SK-N-SH treated with all-trans-retinoic acid at 6 μM for 48 hours (cell line): ENCODE measurements at regions not wholly inside any gene's neighbourhood (a gene's known extent, or its start where the extent isn't known, plus 50 kb on each side); places are given as distances from the start of the nearest gene placed in this dataset.

Experiments
- ATAC-seq: fragments of 200-7000 bp; cut with Tn5 transposase; 3 replicates; pipeline ENCODE4 v1.9.1; 2020; ENCODE audit warnings: mild to moderate bottlenecking, moderate library complexity
- ARNTL ChIP-seq: fragments of 450-650 bp; formaldehyde crosslinking; IDR thresholded peaks from 2 replicates; pipeline ENCODE4 v1.5.0; 2020; ENCODE audit warnings: low read depth, mild to moderate bottlenecking, moderate library complexity, borderline replicate concordance
- BACH2 ChIP-seq: fragments of 250-450 bp; sonication (Bioruptor Pico); IDR thresholded peaks from 2 replicates; pipeline ENCODE4 v1.9.0; 2021; ENCODE audit warnings: mild to moderate bottlenecking, borderline replicate concordance
- ESRRG ChIP-seq: fragments of 250-450 bp; sonication (Bioruptor Pico); IDR thresholded peaks from 2 replicates; pipeline ENCODE4 v1.6.1; 2021; ENCODE audit warnings: mild to moderate bottlenecking
- GLIS3 ChIP-seq: fragments of 250-450 bp; sonication (Bioruptor Pico); IDR thresholded peaks from 2 replicates; pipeline ENCODE4 v1.5.0; 2020; ENCODE audit warnings: mild to moderate bottlenecking, moderate library complexity
- ISL1 ChIP-seq: fragments of 250-450 bp; sonication (Bioruptor Pico); IDR thresholded peaks from 2 replicates; pipeline ENCODE4 v2.1.2; 2022; ENCODE audit warnings: mild to moderate bottlenecking, moderate library complexity
- OSR1 ChIP-seq: fragments of 250-450 bp; sonication (Bioruptor Pico); IDR thresholded peaks from 2 replicates; pipeline ENCODE4 v1.8.0; 2022; ENCODE audit warnings: moderate library complexity, mild to moderate bottlenecking, inconsistent platforms
- PATZ1 ChIP-seq: fragments of 250-450 bp; sonication (Bioruptor Pico); IDR thresholded peaks from 2 replicates; pipeline ENCODE4 v1.8.0; 2020; ENCODE audit warnings: mild to moderate bottlenecking, moderate library complexity, borderline replicate concordance
- POU6F1 ChIP-seq: fragments of 250-450 bp; sonication (Bioruptor Pico); IDR thresholded peaks from 2 replicates; pipeline ENCODE4 v1.8.0; 2021; ENCODE audit warnings: low read depth, mild to moderate bottlenecking, moderate library complexity, borderline replicate concordance
- PPARA ChIP-seq: fragments of 250-450 bp; sonication (Bioruptor Pico); IDR thresholded peaks from 2 replicates; pipeline ENCODE4 v1.5.0; 2020; ENCODE audit warnings: mild to moderate bottlenecking, borderline replicate concordance
- RARB ChIP-seq: fragments of 250-450 bp; sonication (Bioruptor Pico); IDR thresholded peaks from 2 replicates; pipeline ENCODE4 v1.8.0; 2021; ENCODE audit warnings: mild to moderate bottlenecking, moderate library complexity
- SNAI2 ChIP-seq: fragments of 250-450 bp; sonication (Bioruptor Pico); IDR thresholded peaks from 2 replicates; pipeline ENCODE4 v1.5.0; 2020; ENCODE audit warnings: mild to moderate bottlenecking, moderate library complexity
- TCF4 ChIP-seq: fragments of 250-450 bp; sonication (Bioruptor Pico); IDR thresholded peaks from 2 replicates; pipeline ENCODE4 v1.8.0; 2021; ENCODE audit warnings: mild to moderate bottlenecking, moderate library complexity, borderline replicate concordance
- TOX ChIP-seq: fragments of 250-450 bp; sonication (Bioruptor Pico); IDR thresholded peaks from 2 replicates; pipeline ENCODE4 v1.8.0; 2021; ENCODE audit warnings: mild to moderate bottlenecking, moderate library complexity, borderline replicate concordance
- ZC3H10 ChIP-seq: fragments of 250-450 bp; sonication (Bioruptor Pico); IDR thresholded peaks from 2 replicates; pipeline ENCODE4 v1.5.1; 2021; ENCODE audit warnings: mild to moderate bottlenecking, moderate library complexity
- ZFP3 ChIP-seq: fragments of 250-450 bp; sonication (Bioruptor Pico); IDR thresholded peaks from 2 replicates; pipeline ENCODE4 v1.5.0; 2020; ENCODE audit warnings: mild to moderate bottlenecking, moderate library complexity
- ZFP30 ChIP-seq: fragments of 450-650 bp; formaldehyde crosslinking; IDR thresholded peaks from 2 replicates; pipeline ENCODE4 v1.5.0; 2022; ENCODE audit warnings: mild to moderate bottlenecking, moderate library complexity
- ZNF565 ChIP-seq: fragments of 450-650 bp; formaldehyde crosslinking; conservative IDR thresholded peaks from 2 replicates; pipeline ENCODE4 v1.5.0; 2020; ENCODE audit warnings: low read depth, mild to moderate bottlenecking, moderate library complexity
- ZNF70 ChIP-seq: fragments of 450-650 bp; formaldehyde crosslinking; IDR thresholded peaks from 2 replicates; pipeline ENCODE4 v1.5.0; 2020; ENCODE audit warnings: mild to moderate bottlenecking, moderate library complexity
- ZNF8 ChIP-seq: fragments of 450-650 bp; formaldehyde crosslinking; IDR thresholded peaks from 2 replicates; pipeline ENCODE4 v1.5.0; 2020; ENCODE audit warnings: mild to moderate bottlenecking, moderate library complexity
- TF ChIP-seq, protein P1 (sequence below): fragments of 250-450 bp; sonication (Bioruptor Pico); IDR thresholded peaks from 2 replicates; pipeline ENCODE4 v1.5.1; 2020; ENCODE audit warnings: low read depth, mild to moderate bottlenecking, moderate library complexity
- TF ChIP-seq, protein P2 (sequence below): fragments of 250-450 bp; sonication (Bioruptor Pico); IDR thresholded peaks from 2 replicates; pipeline ENCODE4 v1.5.1; 2021; ENCODE audit warnings: mild to moderate bottlenecking, moderate library complexity
- TF ChIP-seq, protein P3 (sequence below): fragments of 250-450 bp; sonication (Bioruptor Pico); IDR thresholded peaks from 2 replicates; pipeline ENCODE4 v1.5.0; 2020; ENCODE audit warnings: mild to moderate bottlenecking, moderate library complexity

DNA sequence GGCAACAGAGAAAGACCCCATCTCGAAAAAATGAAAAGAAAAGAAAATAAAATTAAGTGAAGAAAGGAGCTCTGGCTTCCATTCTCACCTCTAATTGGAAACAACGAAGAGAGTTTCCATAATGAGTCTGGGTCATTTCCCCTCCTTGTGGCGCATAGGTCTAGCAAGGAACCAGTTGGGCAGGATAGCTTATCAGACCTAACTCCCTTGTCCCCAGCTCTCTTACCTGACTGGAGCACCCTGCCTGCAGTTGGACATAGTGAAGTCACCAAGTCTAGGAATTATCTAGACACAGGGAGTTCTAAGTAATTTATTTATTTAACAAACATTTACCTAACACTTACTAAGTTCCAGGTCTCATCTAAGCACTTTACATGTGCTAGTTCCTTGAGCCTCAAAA is 63.0 kb upstream of the RAB4A start:
- no peak for ATAC-seq
- TF ChIP-seq ZNF70 (CRISPR knock-in tag) (no peak), ESRRG (CRISPR knock-in tag) (no peak), BACH2 (no peak), RARB (CRISPR knock-in tag) (no peak), PPARA (CRISPR knock-in tag) (no peak), TCF4 (CRISPR knock-in tag) (no peak), ZFP30 (CRISPR knock-in tag) (no peak), ZC3H10 (CRISPR knock-in tag) (no peak), ARNTL (CRISPR knock-in tag) (no peak), SNAI2 (CRISPR knock-in tag) (no peak), PATZ1 (CRISPR knock-in tag) (no peak), ZNF565 (CRISPR knock-in tag) (no peak)
- TF ChIP-seq, protein P1, sequence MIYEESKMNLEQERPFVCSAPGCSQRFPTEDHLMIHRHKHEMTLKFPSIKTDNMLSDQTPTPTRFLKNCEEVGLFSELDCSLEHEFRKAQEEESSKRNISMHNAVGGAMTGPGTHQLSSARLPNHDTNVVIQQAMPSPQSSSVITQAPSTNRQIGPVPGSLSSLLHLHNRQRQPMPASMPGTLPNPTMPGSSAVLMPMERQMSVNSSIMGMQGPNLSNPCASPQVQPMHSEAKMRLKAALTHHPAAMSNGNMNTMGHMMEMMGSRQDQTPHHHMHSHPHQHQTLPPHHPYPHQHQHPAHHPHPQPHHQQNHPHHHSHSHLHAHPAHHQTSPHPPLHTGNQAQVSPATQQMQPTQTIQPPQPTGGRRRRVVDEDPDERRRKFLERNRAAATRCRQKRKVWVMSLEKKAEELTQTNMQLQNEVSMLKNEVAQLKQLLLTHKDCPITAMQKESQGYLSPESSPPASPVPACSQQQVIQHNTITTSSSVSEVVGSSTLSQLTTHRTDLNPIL (CRISPR knock-in tag) = no peak
- TF ChIP-seq, protein P2, sequence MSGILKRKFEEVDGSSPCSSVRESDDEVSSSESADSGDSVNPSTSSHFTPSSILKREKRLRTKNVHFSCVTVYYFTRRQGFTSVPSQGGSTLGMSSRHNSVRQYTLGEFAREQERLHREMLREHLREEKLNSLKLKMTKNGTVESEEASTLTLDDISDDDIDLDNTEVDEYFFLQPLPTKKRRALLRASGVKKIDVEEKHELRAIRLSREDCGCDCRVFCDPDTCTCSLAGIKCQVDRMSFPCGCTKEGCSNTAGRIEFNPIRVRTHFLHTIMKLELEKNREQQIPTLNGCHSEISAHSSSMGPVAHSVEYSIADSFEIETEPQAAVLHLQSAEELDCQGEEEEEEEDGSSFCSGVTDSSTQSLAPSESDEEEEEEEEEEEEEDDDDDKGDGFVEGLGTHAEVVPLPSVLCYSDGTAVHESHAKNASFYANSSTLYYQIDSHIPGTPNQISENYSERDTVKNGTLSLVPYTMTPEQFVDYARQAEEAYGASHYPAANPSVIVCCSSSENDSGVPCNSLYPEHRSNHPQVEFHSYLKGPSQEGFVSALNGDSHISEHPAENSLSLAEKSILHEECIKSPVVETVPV (CRISPR knock-in tag) = no peak

- no peak for TF ChIP-seq TOX (CRISPR knock-in tag)
- no peak for TF ChIP-seq RARB (CRISPR knock-in tag)
- no peak for TF ChIP-seq ZFP3 (CRISPR knock-in tag)
- no peak for TF ChIP-seq OSR1 (CRISPR knock-in tag)
- TF ChIP-seq PPARA (CRISPR knock-in tag) = no peak
- no peak for ATAC-seq
Observed at GRCh38 chr1:229208481-229208880, 62.4 kb upstream of the RAB4A start.

DNA sequence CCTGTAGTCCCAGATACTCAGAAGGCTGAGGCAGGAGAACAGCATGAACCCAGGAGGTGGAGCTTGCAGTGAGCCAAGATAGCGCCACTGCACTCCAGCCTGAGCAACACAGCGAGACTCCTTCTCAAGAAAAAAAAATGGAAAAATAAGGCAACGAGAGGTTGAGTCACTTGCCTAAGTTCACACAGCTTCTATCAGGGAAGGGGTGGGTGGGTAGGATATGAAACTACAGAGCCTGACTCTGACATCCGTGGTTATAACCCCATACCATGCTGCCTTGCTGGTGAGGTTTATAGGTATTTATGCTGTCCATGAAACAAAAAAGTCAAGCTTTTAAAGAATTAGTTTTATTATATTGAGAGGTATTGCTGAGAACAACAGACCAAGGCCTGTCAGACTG is 61.5 kb upstream of the RAB4A start:
- TF ChIP-seq GLIS3 (CRISPR knock-in tag) = no peak
- no peak for TF ChIP-seq ARNTL (CRISPR knock-in tag)
- no peak for TF ChIP-seq ZNF8 (CRISPR knock-in tag)
- TF ChIP-seq TOX (CRISPR knock-in tag) = no peak
- TF ChIP-seq PATZ1 (CRISPR knock-in tag) = no peak
- TF ChIP-seq BACH2 = no peak
- TF ChIP-seq ESRRG (CRISPR knock-in tag) = no peak
- no peak for TF ChIP-seq PPARA (CRISPR knock-in tag)
- no peak for TF ChIP-seq RARB (CRISPR knock-in tag)
- TF ChIP-seq ISL1 (CRISPR knock-in tag) = no peak
- TF ChIP-seq ZFP30 (CRISPR knock-in tag) = no peak
- TF ChIP-seq, protein P1 (CRISPR knock-in tag) = no peak
- TF ChIP-seq, protein P3, sequence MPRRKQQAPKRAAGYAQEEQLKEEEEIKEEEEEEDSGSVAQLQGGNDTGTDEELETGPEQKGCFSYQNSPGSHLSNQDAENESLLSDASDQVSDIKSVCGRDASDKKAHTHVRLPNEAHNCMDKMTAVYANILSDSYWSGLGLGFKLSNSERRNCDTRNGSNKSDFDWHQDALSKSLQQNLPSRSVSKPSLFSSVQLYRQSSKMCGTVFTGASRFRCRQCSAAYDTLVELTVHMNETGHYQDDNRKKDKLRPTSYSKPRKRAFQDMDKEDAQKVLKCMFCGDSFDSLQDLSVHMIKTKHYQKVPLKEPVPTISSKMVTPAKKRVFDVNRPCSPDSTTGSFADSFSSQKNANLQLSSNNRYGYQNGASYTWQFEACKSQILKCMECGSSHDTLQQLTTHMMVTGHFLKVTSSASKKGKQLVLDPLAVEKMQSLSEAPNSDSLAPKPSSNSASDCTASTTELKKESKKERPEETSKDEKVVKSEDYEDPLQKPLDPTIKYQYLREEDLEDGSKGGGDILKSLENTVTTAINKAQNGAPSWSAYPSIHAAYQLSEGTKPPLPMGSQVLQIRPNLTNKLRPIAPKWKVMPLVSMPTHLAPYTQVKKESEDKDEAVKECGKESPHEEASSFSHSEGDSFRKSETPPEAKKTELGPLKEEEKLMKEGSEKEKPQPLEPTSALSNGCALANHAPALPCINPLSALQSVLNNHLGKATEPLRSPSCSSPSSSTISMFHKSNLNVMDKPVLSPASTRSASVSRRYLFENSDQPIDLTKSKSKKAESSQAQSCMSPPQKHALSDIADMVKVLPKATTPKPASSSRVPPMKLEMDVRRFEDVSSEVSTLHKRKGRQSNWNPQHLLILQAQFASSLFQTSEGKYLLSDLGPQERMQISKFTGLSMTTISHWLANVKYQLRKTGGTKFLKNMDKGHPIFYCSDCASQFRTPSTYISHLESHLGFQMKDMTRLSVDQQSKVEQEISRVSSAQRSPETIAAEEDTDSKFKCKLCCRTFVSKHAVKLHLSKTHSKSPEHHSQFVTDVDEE (CRISPR knock-in tag) = no peak
- TF ChIP-seq ZFP3 (CRISPR knock-in tag) = no peak
- no peak for TF ChIP-seq ZNF565 (CRISPR knock-in tag)
- no peak for TF ChIP-seq POU6F1
- no peak for ATAC-seq
